KMS-11 (cell line): ENCODE measurements at regions not wholly inside any gene's neighbourhood (a gene's known extent, or its start where the extent isn't known, plus 50 kb on each side); places are given as distances from the start of the nearest gene placed in this dataset.

Experiments
- H2AFZ ChIP-seq: fragments of 200-600 bp; sonication (generic); 2 replicates; pipeline ENCODE4 v1.6.1; 2016; ENCODE audit warnings: antibody characterized with exemption, mixed run types, low read depth
- H3K27ac ChIP-seq: fragments of 200-600 bp; sonication (generic); 2 replicates; pipeline ENCODE4 v1.6.1; 2016; ENCODE audit warnings: mild to moderate bottlenecking, mixed run types
- H3K27me3 ChIP-seq: fragments of 200-600 bp; sonication (generic); 2 replicates; pipeline ENCODE4 v1.6.1; 2017; ENCODE audit warnings: mild to moderate bottlenecking, low read depth, mixed run types, moderate library complexity; ENCODE audit not compliant: insufficient read depth
- H3K36me3 ChIP-seq: fragments of 200-600 bp; sonication (generic); 2 replicates; pipeline ENCODE4 v1.6.1; 2017; ENCODE audit warnings: mild to moderate bottlenecking, mixed run types; ENCODE audit not compliant: insufficient read depth
- H3K4me1 ChIP-seq: fragments of 200-600 bp; sonication (generic); 2 replicates; pipeline ENCODE4 v1.6.1; 2016; ENCODE audit warnings: mild to moderate bottlenecking, low read depth, mixed run types; ENCODE audit not compliant: poor library complexity, severe bottlenecking
- H3K4me2 ChIP-seq: fragments of 200-600 bp; sonication (generic); 2 replicates; pipeline ENCODE4 v1.7.0; 2016; ENCODE audit warnings: mild to moderate bottlenecking, mixed run types
- H3K4me3 ChIP-seq: fragments of 200-600 bp; sonication (generic); IDR thresholded peaks from 2 replicates; pipeline ENCODE4 v1.6.1; 2017; ENCODE audit warnings: low read depth, low read length, mixed read lengths; ENCODE audit not compliant: insufficient read depth
- H3K79me2 ChIP-seq: fragments of 200-600 bp; sonication (generic); 2 replicates; pipeline ENCODE4 v1.6.1; 2016; ENCODE audit warnings: low read depth, mixed run types; ENCODE audit not compliant: insufficient read depth
- H3K9ac ChIP-seq: fragments of 200-600 bp; sonication (generic); 2 replicates; pipeline ENCODE4 v1.6.1; 2016; ENCODE audit warnings: mild to moderate bottlenecking, mixed run types
- H4K20me1 ChIP-seq: fragments of 200-600 bp; sonication (generic); 2 replicates; pipeline ENCODE4 v1.6.1; 2016; ENCODE audit warnings: mild to moderate bottlenecking, mixed run types; ENCODE audit not compliant: insufficient read depth
- TF ChIP-seq, protein P1 (sequence below): fragments of 200-600 bp; sonication (generic); conservative IDR thresholded peaks from 2 replicates; pipeline ENCODE4 v1.6.1; 2017; ENCODE audit warnings: low read depth, mild to moderate bottlenecking, antibody characterized with exemption, low read length, moderate library complexity, mixed read lengths

DNA sequence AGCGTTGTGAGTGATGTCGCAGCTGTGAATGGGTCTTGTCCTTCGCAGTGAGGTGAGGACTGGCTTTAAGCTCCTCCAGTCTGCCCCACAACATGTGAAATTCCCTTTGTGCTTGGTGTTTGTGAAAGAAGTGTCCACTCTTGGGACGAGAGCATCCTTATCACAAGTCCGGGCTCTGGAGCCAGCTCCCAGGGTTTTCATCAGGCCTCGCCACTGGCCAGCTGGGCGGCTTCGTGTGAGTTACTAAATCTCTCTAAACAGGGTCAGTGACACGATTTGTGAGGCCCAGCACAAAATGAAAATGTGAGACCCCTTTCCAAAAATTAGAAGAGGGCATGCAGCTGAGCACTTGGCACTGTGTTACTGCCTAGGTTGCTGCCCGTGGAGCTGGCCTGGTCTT lies 115.9 kb downstream of the VAPA start:
- TF ChIP-seq, protein P1, sequence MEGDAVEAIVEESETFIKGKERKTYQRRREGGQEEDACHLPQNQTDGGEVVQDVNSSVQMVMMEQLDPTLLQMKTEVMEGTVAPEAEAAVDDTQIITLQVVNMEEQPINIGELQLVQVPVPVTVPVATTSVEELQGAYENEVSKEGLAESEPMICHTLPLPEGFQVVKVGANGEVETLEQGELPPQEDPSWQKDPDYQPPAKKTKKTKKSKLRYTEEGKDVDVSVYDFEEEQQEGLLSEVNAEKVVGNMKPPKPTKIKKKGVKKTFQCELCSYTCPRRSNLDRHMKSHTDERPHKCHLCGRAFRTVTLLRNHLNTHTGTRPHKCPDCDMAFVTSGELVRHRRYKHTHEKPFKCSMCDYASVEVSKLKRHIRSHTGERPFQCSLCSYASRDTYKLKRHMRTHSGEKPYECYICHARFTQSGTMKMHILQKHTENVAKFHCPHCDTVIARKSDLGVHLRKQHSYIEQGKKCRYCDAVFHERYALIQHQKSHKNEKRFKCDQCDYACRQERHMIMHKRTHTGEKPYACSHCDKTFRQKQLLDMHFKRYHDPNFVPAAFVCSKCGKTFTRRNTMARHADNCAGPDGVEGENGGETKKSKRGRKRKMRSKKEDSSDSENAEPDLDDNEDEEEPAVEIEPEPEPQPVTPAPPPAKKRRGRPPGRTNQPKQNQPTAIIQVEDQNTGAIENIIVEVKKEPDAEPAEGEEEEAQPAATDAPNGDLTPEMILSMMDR = no peak
- H3K27me3 ChIP-seq = no peaks in the 10 kb centered on the region

DNA sequence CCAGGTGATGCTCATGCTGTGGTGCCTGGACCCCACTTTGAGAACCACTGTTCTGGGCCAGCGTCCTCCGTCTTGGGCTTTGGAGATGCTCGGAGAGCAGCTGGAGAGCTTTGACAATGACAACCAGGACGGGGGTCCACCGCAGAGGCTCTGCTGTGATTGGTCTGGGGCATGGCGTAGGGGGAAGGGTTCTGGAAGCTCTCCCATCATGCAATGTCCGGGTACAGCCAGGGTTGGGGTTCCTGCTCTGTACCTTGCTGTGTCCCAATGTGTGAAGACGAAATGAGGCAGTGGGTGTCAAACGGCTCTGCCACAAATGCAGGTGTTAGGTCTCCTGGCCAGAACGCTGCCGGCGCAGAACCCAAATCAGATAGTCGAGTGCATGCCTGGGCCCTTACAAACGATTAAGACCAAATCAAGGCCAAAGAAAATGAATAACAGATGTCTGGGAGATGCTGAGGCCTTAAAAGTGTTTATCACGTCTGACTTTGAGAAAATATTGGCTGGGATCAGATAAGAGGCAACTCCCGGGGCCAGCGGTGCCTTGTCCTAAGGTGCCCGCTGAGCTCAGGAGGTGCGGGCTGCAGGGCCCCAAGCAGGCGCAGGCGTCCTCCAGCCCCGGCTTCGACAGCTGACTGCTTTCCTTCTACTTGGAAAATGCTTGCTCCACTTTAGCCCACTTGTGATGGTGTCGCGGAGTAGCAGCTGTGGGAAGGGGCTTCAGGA lies 117.2 kb downstream of the VAPA start:
- no peak overlapping the region for H3K9ac ChIP-seq
- H3K36me3 ChIP-seq = no peaks in the 10 kb centered on the region
- no peaks in the 10 kb centered on the region for H3K4me1 ChIP-seq
- H3K4me2 ChIP-seq = no peak overlapping the region
- H3K79me2 ChIP-seq = no peaks in the 10 kb centered on the region
- no peaks in the 10 kb centered on the region for H4K20me1 ChIP-seq
- no peak overlapping the region for H3K4me3 ChIP-seq
- no peaks in the 10 kb centered on the region for H3K27me3 ChIP-seq
- TF ChIP-seq, protein P1 = no peak
- H2AFZ ChIP-seq = no peak overlapping the region
- H3K27ac ChIP-seq = no peak overlapping the region

More for the DNA sequence above, 115.9 kb downstream of the VAPA start:
- Histone ChIP-seq H3K27ac (no peak overlapping the region), H4K20me1 (no peaks in the 10 kb centered on the region), H3K79me2 (no peaks in the 10 kb centered on the region), H3K9ac (no peak overlapping the region), H3K4me1 (no peaks in the 10 kb centered on the region), H3K4me3 (no peak overlapping the region), H3K36me3 (no peaks in the 10 kb centered on the region), H2AFZ (no peak overlapping the region), H3K4me2 (no peak overlapping the region)

DNA sequence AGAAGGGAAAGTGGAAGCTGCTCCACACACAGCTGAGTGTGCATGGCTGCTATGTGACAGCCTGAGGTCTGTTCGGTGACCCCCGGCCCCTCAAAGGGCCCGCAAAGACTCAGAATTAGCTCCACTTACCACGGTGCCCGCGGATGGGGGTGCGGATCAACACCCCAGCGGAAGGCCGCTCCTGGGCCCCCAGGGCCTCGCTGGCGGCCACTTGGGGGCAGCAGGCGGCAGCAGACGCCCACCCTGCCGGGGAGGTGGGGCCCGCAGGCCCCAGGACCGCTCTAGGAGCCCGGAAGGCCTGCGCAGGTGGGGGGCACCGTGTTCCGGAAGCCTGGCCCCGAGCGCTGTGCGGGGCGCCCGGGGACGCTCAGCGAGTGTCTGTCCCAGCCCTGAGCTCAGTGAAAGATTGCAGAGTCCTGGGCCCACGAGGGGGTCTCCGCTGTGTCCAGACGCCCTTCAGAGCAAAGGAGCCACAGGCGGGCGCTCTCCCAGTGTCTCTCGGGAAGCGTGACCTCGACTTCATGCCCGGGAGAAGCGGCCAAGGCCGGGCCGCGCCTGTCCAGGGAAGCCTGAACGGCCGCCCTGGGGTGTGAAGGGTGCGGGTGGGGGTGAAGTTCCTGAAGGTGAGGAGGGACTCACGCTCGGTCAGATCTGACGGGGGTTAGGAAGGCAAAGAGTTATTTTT lies 118.7 kb downstream of the VAPA start:
- Histone ChIP-seq H3K4me2 (no peak overlapping the region), H3K4me1 (no peaks in the 10 kb centered on the region), H4K20me1 (no peaks in the 10 kb centered on the region), H3K79me2 (no peaks in the 10 kb centered on the region), H3K4me3 (no peak overlapping the region), H2AFZ (no peak overlapping the region), H3K36me3 (no peaks in the 10 kb centered on the region), H3K27ac (no peak overlapping the region), H3K27me3 (no peaks in the 10 kb centered on the region), H3K9ac (no peak overlapping the region)
- TF ChIP-seq, protein P1 = no peak

DNA sequence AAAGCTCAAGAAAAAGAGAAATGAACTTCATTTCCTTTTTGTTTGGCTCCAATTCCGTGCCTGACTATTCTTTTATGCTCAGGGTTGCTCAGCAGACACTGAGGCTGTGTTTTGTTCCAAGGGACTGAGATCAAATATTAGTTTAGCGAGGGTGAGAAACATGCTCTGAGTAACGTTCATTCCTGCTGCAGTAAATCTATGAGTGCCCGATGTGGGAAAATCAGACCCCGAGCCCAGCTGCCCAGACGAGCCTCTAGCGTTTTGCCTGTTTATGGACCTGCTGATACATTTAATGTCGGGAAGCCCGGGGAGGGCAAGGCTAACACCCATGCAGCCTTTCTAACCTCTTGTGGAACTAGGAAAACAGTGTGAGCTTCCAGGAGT lies 119.2 kb downstream of the VAPA start:
- Histone ChIP-seq H3K4me2 (no peak overlapping the region), H3K4me1 (no peaks in the 10 kb centered on the region), H2AFZ (no peak overlapping the region), H3K9ac (no peak overlapping the region), H3K27me3 (no peaks in the 10 kb centered on the region), H4K20me1 (no peaks in the 10 kb centered on the region), H3K79me2 (no peaks in the 10 kb centered on the region), H3K4me3 (no peak overlapping the region), H3K27ac (no peak overlapping the region), H3K36me3 (no peaks in the 10 kb centered on the region)
- TF ChIP-seq, protein P1 = no peak
